Esophagus squamous epithelium (tissue), 5 donors: ENCODE measurements at regions not wholly inside any gene's neighbourhood (a gene's known extent, or its start where the extent isn't known, plus 50 kb on each side); places are given as distances from the start of the nearest gene placed in this dataset.
A peak's percentile ranks its signal among the peaks of the same experiment; 100 is the strongest.
"Not testable (repeated sequence)": the region's sequence is repeated elsewhere in the genome, so short reads cannot be mapped to it uniquely, and the experiment has no call there.

Experiments used
- DNase-seq: peaks from one replicate; lab custom pipeline; 2025; lab: John Stamatoyannopoulos, UW
- H3K27ac ChIP-seq, 4 donors: fragments of 200-600 bp; sonication (generic); one replicate each; pipeline ENCODE4 v1.5.1; 2016 to 2019; ENCODE audit warnings: mild to moderate bottlenecking in 1 of 4
- H3K27me3 ChIP-seq, 4 donors: fragments of 200-600 bp; sonication (generic); 1 replicate in 3 of 4; 2 replicates in 1 of 4; pipeline versions ENCODE4 v1.5.1 to v1.6.0; 2017 to 2021; ENCODE audit warnings: antibody characterized with exemption in 1 of 4
- H3K36me3 ChIP-seq, 3 donors: fragments of 200-600 bp; sonication (generic); one replicate each; pipeline ENCODE4 v1.5.1; 2016 to 2019
- H3K4me1 ChIP-seq, 3 donors: fragments of 200-600 bp; sonication (generic); one replicate each; pipeline ENCODE4 v1.5.1; 2017 to 2019
- H3K4me3 ChIP-seq, 4 donors: fragments of 200-600 bp; sonication (generic); 1 replicate in 3 of 4; 2 replicates in 1 of 4; pipeline ENCODE4 v1.5.1; 2016 to 2019; ENCODE audit warnings: mild to moderate bottlenecking in 2 of 4, moderate library complexity in 1 of 4
- H3K9me3 ChIP-seq, 3 donors: fragments of 200-600 bp; sonication (generic); one replicate each; pipeline ENCODE4 v1.5.1; 2016 to 2019
- POLR2A ChIP-seq, 4 donors: fragments of 450-650 bp; IDR thresholded peaks; one replicate each; pipeline ENCODE4 v1.6.1; 2017; ENCODE audit warnings: antibody characterized with exemption in 4 of 4, mild to moderate bottlenecking in 4 of 4, moderate library complexity in 3 of 4
- WGBS, 2 donors: methylation state at CpG; one replicate each; pipeline ENCODE4 v1.1.5; 2018; 5-methylcytosine and 5-hydroxymethylcytosine counted together
- intact Hi-C: fragments of 100-400 bp; cut with DNase I; formaldehyde crosslinking; loops from one replicate; pipeline ENCODE4 v1.15.0; 2022
- TF ChIP-seq, protein P1 (sequence below), 6 experiments: fragments of 450-650 bp in 4 of 6; fragments of 200-600 bp in 2 of 6; sonication (generic) in 2 of 6; IDR thresholded peaks; one replicate each; pipeline ENCODE4 v1.5.1; 2016 to 2019; ENCODE audit warnings: antibody characterized with exemption in 6 of 6, mild to moderate bottlenecking in 4 of 6, moderate library complexity in 4 of 6
- donor health status: DM: yes; HTN: yes; CAD: no.

DNA sequence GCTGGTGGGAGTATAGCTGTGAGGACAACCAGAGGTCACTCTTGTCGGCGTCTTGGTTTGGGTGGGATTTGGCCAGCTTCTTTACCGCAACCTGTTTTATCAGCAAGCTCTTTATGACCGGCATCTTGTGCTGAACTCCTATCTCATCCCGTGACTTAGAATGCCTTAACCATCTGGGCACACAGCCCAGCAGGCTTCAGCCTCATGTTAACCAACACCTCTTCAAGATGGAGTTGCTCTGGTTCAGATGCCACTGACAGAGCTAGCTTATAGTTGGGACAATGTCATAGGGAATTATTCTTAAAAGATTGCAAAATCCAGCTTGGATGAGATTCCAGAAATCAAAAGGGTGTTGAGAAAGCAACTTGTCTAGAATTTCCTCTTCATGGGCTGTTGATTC lies 377.1 kb upstream of the AMELY start:
- Histone ChIP-seq H3K4me1 (peaks cover 0 to 19% (median 0%) of the 10 kb centered on the region in 3 donors), H3K9me3 (no peaks in the 10 kb centered on the region), H3K36me3 (peaks cover 0 to 24% (median 0%) of the 10 kb centered on the region in 3 donors), H3K4me3 (no peak overlapping the region), H3K27ac (peak overlapping the region in 1 of 4 donors; percentile 46), H3K27me3 (no peaks in the 10 kb centered on the region)
- WGBS, 2 donors: no CpG with 5 or more reads among the region's 5 CpGs
- no peak for DNase-seq
- intact Hi-C loops: no loop called here
- TF ChIP-seq POLR2A (IDR thresholded peaks at IDR 0.05): no peak
- TF ChIP-seq, protein P1, sequence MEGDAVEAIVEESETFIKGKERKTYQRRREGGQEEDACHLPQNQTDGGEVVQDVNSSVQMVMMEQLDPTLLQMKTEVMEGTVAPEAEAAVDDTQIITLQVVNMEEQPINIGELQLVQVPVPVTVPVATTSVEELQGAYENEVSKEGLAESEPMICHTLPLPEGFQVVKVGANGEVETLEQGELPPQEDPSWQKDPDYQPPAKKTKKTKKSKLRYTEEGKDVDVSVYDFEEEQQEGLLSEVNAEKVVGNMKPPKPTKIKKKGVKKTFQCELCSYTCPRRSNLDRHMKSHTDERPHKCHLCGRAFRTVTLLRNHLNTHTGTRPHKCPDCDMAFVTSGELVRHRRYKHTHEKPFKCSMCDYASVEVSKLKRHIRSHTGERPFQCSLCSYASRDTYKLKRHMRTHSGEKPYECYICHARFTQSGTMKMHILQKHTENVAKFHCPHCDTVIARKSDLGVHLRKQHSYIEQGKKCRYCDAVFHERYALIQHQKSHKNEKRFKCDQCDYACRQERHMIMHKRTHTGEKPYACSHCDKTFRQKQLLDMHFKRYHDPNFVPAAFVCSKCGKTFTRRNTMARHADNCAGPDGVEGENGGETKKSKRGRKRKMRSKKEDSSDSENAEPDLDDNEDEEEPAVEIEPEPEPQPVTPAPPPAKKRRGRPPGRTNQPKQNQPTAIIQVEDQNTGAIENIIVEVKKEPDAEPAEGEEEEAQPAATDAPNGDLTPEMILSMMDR (IDR thresholded peaks at IDR 0.05): no peak

DNA sequence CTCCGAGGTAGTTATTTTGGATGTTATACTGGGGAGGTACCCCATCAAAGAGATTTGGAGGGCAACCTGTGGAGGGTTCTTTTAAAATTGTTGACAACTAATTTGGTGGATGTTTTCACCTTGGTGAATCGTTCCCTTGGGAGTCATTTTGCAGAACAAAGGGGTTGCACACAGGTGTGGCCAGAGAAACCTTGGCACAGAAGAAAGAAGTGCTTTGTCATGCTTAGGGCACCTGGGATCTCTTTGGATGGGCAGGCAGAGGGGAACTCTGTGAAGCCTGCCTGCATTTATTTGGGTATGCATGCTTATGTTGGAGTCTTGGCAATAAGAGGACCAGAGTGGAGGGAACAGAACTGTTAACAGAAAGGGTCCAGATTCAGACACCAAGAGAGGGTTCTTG lies 376.4 kb upstream of the AMELY start:
- H3K4me3 ChIP-seq, H3K27ac ChIP-seq, DNase-seq, H3K27me3 ChIP-seq, H3K9me3 ChIP-seq, intact Hi-C loops: not testable (repeated sequence)
- peaks cover 0 to 24% (median 0%) of the 10 kb centered on the region in 3 donors for H3K4me1 ChIP-seq
- 50% methylated on average over 1 of the region's 2 CpGs; no CpG with 5 or more reads in 1 of the 2 donors for WGBS, 2 donors
- H3K36me3 ChIP-seq: peaks cover 0 to 24% (median 0%) of the 10 kb centered on the region in 3 donors

DNA sequence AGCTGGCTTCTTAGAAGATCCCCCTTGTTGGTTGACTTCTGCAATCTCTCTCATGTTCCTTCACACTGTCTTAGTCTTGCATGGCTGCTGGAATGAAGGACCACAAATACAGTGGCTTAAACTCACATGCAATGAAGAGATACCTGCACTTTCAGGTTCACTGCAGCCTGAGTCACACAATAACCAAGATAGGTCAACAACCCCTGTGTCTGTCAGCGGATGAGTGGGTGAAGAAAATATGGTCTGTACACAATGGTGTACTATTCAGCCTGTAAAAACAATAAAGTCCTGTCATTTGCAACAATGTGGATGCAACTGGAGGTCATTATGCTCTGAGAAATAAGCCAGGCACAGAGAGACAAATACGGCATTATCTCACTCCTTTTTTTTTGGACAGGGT lies 373.8 kb upstream of the AMELY start:
- 82% methylated on average over 2 of the region's 2 CpGs; no CpG with 5 or more reads in 1 of the 2 donors for WGBS, 2 donors
- no peak overlapping the region for H3K27ac ChIP-seq
- intact Hi-C loops: no loop called here
- peaks cover 0 to 33% (median 0%) of the 10 kb centered on the region in 3 donors for H3K4me1 ChIP-seq
- TF ChIP-seq, protein P1 (IDR thresholded peaks at IDR 0.05): no peak
- TF ChIP-seq POLR2A (IDR thresholded peaks at IDR 0.05): no peak
- no peaks in the 10 kb centered on the region for H3K27me3 ChIP-seq
- H3K36me3 ChIP-seq: peaks cover 0 to 24% (median 0%) of the 10 kb centered on the region in 3 donors
- H3K4me3 ChIP-seq: no peak overlapping the region
- no peak for DNase-seq
- H3K9me3 ChIP-seq: no peaks in the 10 kb centered on the region

DNA sequence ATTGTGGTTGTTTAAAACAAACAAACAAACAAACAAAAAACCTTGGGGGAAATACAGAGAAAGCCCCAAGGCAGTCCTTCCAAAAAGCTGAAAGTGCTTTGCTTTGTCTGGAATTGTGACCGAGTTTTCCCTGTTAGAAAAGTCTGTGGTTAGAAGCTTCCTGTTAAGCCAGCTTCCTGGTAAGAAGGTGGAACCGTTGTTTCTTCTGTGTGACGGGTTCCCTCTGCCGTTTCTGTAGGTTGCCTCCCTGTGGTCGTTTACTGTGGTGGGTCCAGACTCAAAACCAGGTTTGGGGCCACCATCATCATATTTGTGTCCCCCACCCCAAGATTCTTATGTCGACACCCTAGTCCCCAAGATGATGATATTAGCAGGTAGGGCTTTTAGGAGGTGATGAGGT lies 371.4 kb upstream of the AMELY start:
- no peak for DNase-seq
- intact Hi-C loops: no loop called here
- Histone ChIP-seq H3K9me3 (no peaks in the 10 kb centered on the region), H3K4me1 (peaks cover 0 to 38% (median 0%) of the 10 kb centered on the region in 3 donors), H3K27me3 (no peaks in the 10 kb centered on the region), H3K4me3 (no peak overlapping the region), H3K27ac (no peak overlapping the region), H3K36me3 (peaks cover 0 to 24% (median 0%) of the 10 kb centered on the region in 3 donors)
- no CpG with 5 or more reads among the region's 6 CpGs for WGBS, 2 donors
- TF ChIP-seq, protein P1 (IDR thresholded peaks at IDR 0.05): peak in 1 of 6 experiments; percentile 15
- no peak for TF ChIP-seq POLR2A (IDR thresholded peaks at IDR 0.05)

DNA sequence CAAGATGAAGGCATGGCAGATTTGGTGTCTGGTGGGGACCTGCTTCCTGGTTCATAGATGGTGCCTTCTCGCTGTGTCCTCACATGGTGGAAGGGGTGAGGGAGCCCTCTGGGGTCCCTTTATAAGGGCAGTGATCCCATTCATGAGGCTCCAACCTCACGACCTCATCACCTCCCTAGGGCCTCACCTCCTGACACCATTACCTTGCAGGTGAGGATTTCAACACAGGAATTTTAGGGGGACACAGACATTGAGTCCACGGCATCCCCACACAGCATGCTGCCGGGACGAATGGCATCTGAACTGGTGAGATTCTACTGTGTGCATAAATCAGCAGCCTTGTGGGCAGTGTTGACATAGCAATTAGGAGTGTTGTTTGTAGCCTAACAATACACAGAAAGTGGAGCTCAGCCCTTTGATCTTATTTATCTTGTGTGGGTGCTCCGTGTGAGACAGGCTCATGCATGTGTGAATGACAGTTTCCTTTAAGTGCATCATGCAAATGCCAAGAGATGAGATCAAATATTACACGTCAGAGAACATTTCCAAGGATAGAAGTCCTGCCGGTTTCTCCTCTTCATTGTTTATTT lies 368.7 kb upstream of the AMELY start:
- 30% methylated on average over 6 of the region's 8 CpGs; no CpG with 5 or more reads in 1 of the 2 donors for WGBS, 2 donors
- not testable (repeated sequence) for DNase-seq
- TF ChIP-seq, protein P1 (IDR thresholded peaks at IDR 0.05): peak in 1 of 6 experiments; percentile 7

More for the DNA sequence above, 368.7 kb upstream of the AMELY start:
- Histone ChIP-seq H3K36me3 (peaks cover 0 to 14% (median 0%) of the 10 kb centered on the region in 3 donors), H3K4me1 (peaks cover 0 to 63% (median 0%) of the 10 kb centered on the region in 3 donors)
- H3K27ac ChIP-seq, H3K9me3 ChIP-seq, H3K4me3 ChIP-seq, intact Hi-C loops, H3K27me3 ChIP-seq: not testable (repeated sequence)
